C4-2B (cell line): ENCODE measurements at regions not wholly inside any gene's neighbourhood (a gene's known extent, or its start where the extent isn't known, plus 50 kb on each side); places are given as distances from the start of the nearest gene placed in this dataset.

ENCODE experiments used
- H3K27ac ChIP-seq: fragments of 450-650 bp; 2 replicates; pipeline ENCODE4 v1.5.1; 2017
- ZFX ChIP-seq: fragments of 450-650 bp; IDR thresholded peaks from 2 replicates; pipeline ENCODE4 v1.6.1; 2017
- TF ChIP-seq, protein P1 (sequence below): fragments of 450-650 bp; conservative IDR thresholded peaks from 2 replicates; pipeline ENCODE4 v1.5.1; 2017; ENCODE audit warnings: mild to moderate bottlenecking

DNA sequence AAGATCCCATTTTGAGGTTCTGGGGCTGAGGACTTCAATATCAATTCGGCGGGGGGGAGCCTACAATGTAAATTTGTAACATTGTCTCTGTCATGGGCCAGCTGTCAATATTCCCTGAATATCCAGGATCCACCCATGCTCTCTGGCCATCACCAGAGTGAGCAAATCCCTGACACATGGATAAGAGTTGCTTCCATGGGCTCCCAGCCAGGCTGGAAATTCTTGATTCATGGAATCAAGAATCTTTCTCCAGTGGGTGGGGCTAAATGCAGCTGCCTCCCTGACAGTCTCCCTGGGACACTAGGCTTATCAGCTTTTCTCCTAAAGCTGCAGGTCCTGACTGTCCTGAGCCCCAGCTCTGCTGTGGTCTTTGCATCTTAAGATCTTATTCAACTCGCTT lies 86.9 kb upstream of the IGLL5 start:
- TF ChIP-seq ZFX: no peak
- TF ChIP-seq, protein P1, sequence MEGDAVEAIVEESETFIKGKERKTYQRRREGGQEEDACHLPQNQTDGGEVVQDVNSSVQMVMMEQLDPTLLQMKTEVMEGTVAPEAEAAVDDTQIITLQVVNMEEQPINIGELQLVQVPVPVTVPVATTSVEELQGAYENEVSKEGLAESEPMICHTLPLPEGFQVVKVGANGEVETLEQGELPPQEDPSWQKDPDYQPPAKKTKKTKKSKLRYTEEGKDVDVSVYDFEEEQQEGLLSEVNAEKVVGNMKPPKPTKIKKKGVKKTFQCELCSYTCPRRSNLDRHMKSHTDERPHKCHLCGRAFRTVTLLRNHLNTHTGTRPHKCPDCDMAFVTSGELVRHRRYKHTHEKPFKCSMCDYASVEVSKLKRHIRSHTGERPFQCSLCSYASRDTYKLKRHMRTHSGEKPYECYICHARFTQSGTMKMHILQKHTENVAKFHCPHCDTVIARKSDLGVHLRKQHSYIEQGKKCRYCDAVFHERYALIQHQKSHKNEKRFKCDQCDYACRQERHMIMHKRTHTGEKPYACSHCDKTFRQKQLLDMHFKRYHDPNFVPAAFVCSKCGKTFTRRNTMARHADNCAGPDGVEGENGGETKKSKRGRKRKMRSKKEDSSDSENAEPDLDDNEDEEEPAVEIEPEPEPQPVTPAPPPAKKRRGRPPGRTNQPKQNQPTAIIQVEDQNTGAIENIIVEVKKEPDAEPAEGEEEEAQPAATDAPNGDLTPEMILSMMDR: no peak
- H3K27ac ChIP-seq: no peak overlapping the region

DNA sequence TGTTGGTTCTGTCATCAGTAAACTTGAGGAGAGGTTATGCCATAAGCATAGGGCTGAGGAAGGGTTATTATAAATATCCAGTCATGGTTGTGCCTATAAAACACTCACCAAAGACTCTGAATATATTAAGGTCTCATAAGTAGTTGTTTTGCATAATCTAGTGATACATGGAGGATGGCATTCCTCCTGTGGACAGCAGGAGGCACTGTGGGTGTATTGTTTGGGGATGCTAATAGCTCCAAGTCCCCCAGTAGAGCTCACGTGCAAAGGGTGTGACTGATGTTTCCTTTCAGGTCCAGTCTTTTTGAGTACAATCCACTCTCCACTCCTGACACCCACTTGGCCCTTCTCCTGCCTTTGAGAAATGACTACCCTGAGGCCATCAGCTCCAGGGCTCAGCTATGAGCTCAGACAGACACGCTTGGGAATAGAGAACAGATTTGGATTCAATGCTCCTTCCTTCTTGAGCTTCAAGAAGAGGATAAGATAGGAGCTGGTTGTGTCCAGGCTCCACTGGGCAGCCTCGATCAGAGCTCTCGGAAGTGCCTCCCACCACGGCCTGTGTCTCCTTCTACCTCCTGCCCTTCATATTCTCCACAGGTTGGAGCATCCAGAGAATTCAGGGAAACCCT lies 85.2 kb upstream of the IGLL5 start:
- TF ChIP-seq, protein P1: peak; percentile 79
- no peak for TF ChIP-seq ZFX
- no peak overlapping the region for H3K27ac ChIP-seq

DNA sequence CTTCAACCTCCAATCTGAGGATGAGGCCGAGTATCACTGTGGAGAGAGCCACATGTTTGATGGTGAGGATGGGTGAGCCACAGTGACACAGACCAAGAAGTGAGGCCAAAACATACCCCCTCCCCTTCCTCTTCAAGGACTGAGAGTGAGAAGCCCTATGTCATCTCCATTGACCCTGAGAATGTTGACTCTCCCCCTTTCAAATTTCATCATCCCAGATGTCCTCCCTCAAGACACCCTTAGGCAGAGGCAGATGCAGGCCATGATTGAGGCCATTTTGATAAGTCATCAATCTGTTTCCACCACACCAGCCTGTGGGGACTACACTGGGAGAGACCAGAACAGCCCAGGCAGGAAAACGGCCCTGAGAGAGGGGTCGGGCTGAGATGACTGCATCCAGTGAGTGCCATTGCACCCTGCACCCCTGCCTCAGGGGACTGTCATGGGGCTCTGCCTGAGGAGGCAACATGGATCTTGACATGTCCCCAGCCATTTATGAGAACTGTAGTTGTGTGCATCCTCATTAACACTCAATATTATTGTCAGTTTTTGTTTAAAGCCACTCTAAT lies 84.2 kb upstream of the IGLL5 start:
- TF ChIP-seq ZFX: no peak
- TF ChIP-seq, protein P1: no peak

DNA sequence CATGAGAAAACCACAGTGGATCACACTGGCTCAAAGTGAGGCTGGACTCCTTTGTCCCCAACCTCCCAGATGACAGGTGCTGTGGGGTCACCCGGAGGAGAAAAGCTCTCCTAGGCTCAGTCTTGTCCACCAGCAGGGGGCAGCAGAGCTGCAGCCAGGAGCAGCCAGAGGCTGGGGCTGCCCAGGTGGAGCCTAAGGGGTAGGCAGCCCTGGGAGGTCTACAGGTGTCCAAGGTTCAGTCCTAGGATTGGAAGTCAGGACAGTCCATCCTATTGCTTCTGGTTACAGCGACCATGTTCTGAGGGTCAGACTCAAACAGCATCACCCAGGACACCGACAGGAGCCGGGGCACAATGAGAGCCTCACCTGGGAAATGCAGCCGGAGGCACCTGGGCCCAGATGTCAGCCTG lies 77.6 kb upstream of the IGLL5 start:
- no peak overlapping the region for H3K27ac ChIP-seq
- TF ChIP-seq ZFX: no peak
- TF ChIP-seq, protein P1: peak; percentile 85

More for the DNA sequence above, 84.2 kb upstream of the IGLL5 start:
- H3K27ac ChIP-seq: no peak overlapping the region

DNA sequence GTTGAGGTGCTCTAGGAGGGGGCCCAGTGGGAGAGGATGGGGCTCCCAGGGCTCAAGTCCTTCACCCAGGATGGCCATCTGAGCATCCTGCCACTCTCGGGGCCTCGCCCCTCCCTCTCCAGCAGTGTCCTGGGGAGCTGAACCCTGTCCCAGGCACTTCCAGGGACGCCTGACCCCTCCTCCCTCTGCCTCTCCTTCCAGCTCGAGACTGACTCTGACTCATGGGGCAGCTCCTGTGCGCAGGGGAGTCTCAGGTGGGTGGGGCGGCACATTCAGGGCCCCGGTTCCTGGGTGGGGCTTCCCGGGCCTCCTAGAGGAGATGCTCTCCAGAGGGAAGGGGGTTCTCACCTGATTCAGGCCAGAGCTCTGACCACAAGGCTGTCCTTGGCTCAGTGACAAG lies 77.1 kb upstream of the IGLL5 start:
- TF ChIP-seq, protein P1: no peak
- TF ChIP-seq ZFX: no peak
- no peak overlapping the region for H3K27ac ChIP-seq

DNA sequence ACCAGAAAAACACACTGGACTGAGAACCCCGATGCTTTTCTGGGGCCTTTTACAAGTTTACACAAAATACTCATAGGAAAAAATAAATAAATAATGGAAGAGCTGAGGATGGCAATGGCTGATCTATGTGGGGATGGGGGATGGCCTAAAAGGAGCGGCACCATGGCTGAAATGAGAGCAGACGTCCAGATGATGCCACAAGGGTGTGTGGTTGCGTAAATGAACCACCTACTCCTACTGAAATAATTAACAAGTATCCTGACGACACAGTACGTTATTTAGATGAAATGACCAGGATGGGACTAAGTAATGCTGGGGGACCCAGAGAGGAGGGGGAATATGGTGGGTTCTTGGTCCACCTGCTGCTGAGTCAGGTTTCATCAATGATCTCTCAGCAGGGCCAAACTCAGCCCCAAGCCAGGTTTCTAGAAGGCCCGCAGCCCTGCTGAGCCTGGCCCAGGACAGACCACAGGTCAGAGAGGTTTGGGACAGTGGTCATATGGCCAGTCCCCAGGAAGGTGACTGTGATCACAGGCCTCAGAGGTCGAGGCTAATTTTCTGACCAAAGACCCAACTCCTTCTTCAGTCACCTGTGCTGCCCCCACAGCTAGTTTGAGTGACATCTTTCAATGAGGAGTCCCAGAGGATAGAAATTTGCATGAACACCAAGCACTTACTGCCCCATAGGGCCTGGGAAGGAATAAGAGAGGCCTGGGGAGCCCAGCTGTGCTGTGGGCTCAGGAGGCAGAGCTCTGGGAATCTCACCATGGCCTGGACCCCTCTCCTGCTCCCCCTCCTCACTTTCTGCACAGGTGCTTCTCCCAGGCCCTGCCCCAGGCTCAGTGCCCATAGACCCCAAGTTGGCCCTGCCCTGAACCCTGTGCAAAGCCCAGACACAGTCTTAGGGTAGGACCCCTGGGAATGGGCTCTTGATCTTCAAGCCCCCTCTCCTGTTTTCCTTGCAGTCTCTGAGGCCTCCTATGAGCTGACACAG lies 76.3 kb upstream of the IGLL5 start:
- TF ChIP-seq ZFX: no peak
- TF ChIP-seq, protein P1: no peak

More for the DNA sequence above, 76.3 kb upstream of the IGLL5 start:
- H3K27ac ChIP-seq: no peak overlapping the region
